Endodermal cell (in vitro differentiated cells): ENCODE measurements at regions not wholly inside any gene's neighbourhood (a gene's known extent, or its start where the extent isn't known, plus 50 kb on each side); places are given as distances from the start of the nearest gene placed in this dataset.
A peak's percentile ranks its signal among the peaks of the same experiment; 100 is the strongest.

Experiments used
- DNase-seq: peaks from one replicate; pipeline ENCODE4 v3.0.0-alpha.2; 2017
- H3K27ac ChIP-seq: 2 replicates; pipeline ENCODE4 v1.5.1; 2013; ENCODE audit warnings: mild to moderate bottlenecking, low read depth, low read length, moderate library complexity
- H3K27me3 ChIP-seq: 2 replicates; pipeline ENCODE4 v1.6.1; 2013; ENCODE audit warnings: mild to moderate bottlenecking, low read length, moderate library complexity; ENCODE audit not compliant: insufficient read depth, control insufficient read depth, poor library complexity, severe bottlenecking
- H3K36me3 ChIP-seq: 2 replicates; pipeline ENCODE4 v1.7.0; 2013; ENCODE audit warnings: mild to moderate bottlenecking, low read length, moderate library complexity; ENCODE audit not compliant: control insufficient read depth, insufficient read depth
- H3K4me1 ChIP-seq: one replicate; pipeline ENCODE4 v1.7.0; 2013; ENCODE audit warnings: low read length; ENCODE audit not compliant: control insufficient read depth, insufficient read depth
- H3K4me3 ChIP-seq: 2 replicates; pipeline ENCODE4 v1.5.1; 2013; ENCODE audit warnings: mild to moderate bottlenecking, low read length, moderate library complexity
- H3K9ac ChIP-seq: 2 replicates; pipeline ENCODE4 v1.6.1; 2013; ENCODE audit warnings: mild to moderate bottlenecking, low read length, moderate library complexity; ENCODE audit not compliant: poor library complexity, severe bottlenecking; ENCODE audit errors: extremely low read depth
- H3K9me3 ChIP-seq: 2 replicates; pipeline ENCODE4 v1.6.1; 2013; ENCODE audit warnings: mild to moderate bottlenecking, low read length, moderate library complexity; ENCODE audit not compliant: control insufficient read depth
- H3K27ac Mint-ChIP-seq: 2 replicates; pipeline ENCODE4 v1.8.0; 2020; ENCODE audit warnings: mixed read lengths
- H3K27me3 Mint-ChIP-seq: 2 replicates; pipeline ENCODE4 v1.8.0; 2021; ENCODE audit warnings: mild to moderate bottlenecking, mixed read lengths; ENCODE audit not compliant: insufficient read depth
- H3K36me3 Mint-ChIP-seq: 2 replicates; pipeline ENCODE4 v1.8.0; 2020; ENCODE audit warnings: low read depth, mixed read lengths
- H3K4me1 Mint-ChIP-seq: 2 replicates; pipeline ENCODE4 v1.8.0; 2020; ENCODE audit warnings: mixed read lengths
- H3K4me3 Mint-ChIP-seq: 2 replicates; pipeline ENCODE4 v1.8.0; 2020; ENCODE audit warnings: mild to moderate bottlenecking, moderate library complexity, mixed read lengths
- H3K9me3 Mint-ChIP-seq: 2 replicates; pipeline ENCODE4 v1.8.0; 2020; ENCODE audit warnings: mild to moderate bottlenecking, mixed read lengths
- whole genome bisulfite sequencing, 2 experiments: methylation state at CpG; one replicate each; pipeline versions ENCODE4 v1.1.5 to v1.1.7; 2013; ENCODE audit warnings: missing lambda C conversion rate in 2 of 2, mixed read lengths in 1 of 2; ENCODE audit not compliant: insufficient coverage in 1 of 2, insufficient read length in 1 of 2; 5-methylcytosine and 5-hydroxymethylcytosine counted together
- TF ChIP-seq, protein P1 (sequence below): fragments of 200-600 bp; sonication (generic); conservative IDR thresholded peaks from 2 replicates; pipeline ENCODE4 v1.5.0; 2021; ENCODE audit warnings: antibody characterized with exemption, mild to moderate bottlenecking

GRCh38 chr7:125390981-125391380, 461.4 kb upstream of the POT1 start:
- no peak overlapping the region for H3K9ac ChIP-seq
- H3K4me3 ChIP-seq: no peak overlapping the region
- no peaks in the 10 kb centered on the region for H3K27me3 ChIP-seq
- H3K9me3 ChIP-seq: no peaks in the 10 kb centered on the region
- Mint-ChIP-seq H3K4me1 (peaks cover 16% of the 10 kb centered on the region), H3K4me3 (no peak overlapping the region), H3K27me3 (no peaks in the 10 kb centered on the region), H3K36me3 (peaks cover 3% of the 10 kb centered on the region), H3K27ac (no peak overlapping the region), H3K9me3 (peaks cover 7% of the 10 kb centered on the region)
- H3K27ac ChIP-seq: no peak overlapping the region
- DNase-seq: no peak
- TF ChIP-seq, protein P1, sequence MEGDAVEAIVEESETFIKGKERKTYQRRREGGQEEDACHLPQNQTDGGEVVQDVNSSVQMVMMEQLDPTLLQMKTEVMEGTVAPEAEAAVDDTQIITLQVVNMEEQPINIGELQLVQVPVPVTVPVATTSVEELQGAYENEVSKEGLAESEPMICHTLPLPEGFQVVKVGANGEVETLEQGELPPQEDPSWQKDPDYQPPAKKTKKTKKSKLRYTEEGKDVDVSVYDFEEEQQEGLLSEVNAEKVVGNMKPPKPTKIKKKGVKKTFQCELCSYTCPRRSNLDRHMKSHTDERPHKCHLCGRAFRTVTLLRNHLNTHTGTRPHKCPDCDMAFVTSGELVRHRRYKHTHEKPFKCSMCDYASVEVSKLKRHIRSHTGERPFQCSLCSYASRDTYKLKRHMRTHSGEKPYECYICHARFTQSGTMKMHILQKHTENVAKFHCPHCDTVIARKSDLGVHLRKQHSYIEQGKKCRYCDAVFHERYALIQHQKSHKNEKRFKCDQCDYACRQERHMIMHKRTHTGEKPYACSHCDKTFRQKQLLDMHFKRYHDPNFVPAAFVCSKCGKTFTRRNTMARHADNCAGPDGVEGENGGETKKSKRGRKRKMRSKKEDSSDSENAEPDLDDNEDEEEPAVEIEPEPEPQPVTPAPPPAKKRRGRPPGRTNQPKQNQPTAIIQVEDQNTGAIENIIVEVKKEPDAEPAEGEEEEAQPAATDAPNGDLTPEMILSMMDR: no peak
- 40 to 61% methylated on average over 2 to 3 of the region's 3 CpGs for WGBS, 2 experiments
- no peaks in the 10 kb centered on the region for H3K36me3 ChIP-seq
- H3K4me1 ChIP-seq: peaks cover 6% of the 10 kb centered on the region

DNA sequence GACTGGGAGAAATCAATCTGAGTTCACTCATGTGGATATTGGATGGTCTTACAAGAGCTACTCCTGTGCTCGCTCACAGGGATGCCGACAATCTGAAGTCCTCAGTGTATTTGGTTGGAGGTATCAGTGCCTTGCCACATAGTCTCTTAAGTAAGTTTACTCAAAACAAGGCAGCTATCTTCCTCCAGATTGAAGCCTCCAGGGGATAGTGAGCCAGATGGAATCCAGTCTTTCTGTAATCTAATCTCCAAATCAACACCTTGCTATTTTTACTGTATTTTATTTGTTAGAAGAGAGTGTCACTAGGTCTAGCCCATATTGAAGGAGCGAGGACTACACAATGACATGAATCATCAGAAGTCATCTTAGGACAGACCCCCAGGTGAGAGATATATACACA, 456.6 kb upstream of the POT1 start:
- Mint-ChIP-seq H3K36me3 (peaks cover 24% of the 10 kb centered on the region), H3K9me3 (peaks cover 20% of the 10 kb centered on the region), H3K27ac (no peak overlapping the region), H3K4me3 (no peak overlapping the region), H3K4me1 (peaks cover 12% of the 10 kb centered on the region), H3K27me3 (no peaks in the 10 kb centered on the region)
- no peak overlapping the region for H3K9ac ChIP-seq
- H3K27ac ChIP-seq: no peak overlapping the region
- no peak overlapping the region for H3K4me3 ChIP-seq
- peaks cover 23% of the 10 kb centered on the region for H3K9me3 ChIP-seq
- H3K4me1 ChIP-seq: peaks cover 6% of the 10 kb centered on the region
- peaks cover 9% of the 10 kb centered on the region for H3K36me3 ChIP-seq
- H3K27me3 ChIP-seq: no peaks in the 10 kb centered on the region
- no peak for DNase-seq
- TF ChIP-seq, protein P1: no peak
- 33 to 40% methylated on average over 2 to 3 of the region's 3 CpGs for WGBS, 2 experiments

DNA sequence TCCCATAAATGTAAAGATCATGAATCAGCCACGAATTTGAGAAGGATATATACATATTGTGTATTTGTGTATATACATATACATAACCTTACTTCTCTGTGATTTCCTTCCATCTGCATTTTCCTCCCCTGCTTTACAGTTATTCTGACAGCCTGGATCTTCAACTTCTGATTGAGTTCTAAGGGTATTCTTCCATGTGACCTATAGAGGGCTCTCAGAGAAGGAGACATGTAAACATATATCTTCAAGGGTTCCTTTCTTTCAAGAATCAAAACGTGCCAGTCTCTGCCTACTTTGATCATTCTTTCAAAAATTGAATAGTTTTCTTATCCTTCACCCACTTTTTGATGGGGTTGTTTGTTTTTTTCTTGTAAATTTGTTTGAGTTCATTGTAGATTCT, 453.7 kb upstream of the POT1 start:
- Histone ChIP-seq H3K9me3 (peaks cover 28% of the 10 kb centered on the region), H3K27ac (no peak overlapping the region), H3K36me3 (peaks cover 9% of the 10 kb centered on the region), H3K4me3 (peak overlapping the region; percentile 28), H3K9ac (no peak overlapping the region), H3K27me3 (no peaks in the 10 kb centered on the region), H3K4me1 (no peaks in the 10 kb centered on the region)
- DNase-seq: no peak
- Mint-ChIP-seq H3K36me3 (peaks cover 24% of the 10 kb centered on the region), H3K9me3 (peaks cover 20% of the 10 kb centered on the region), H3K4me3 (no peak overlapping the region), H3K4me1 (peaks cover 9% of the 10 kb centered on the region), H3K27me3 (no peaks in the 10 kb centered on the region), H3K27ac (no peak overlapping the region)
- TF ChIP-seq, protein P1: peak; percentile 58
- WGBS, 2 experiments: 64% methylated on average over 1 of the region's 2 CpGs; no CpG with 5 or more reads in 1 of the 2 experiments
